Hematopoietic multipotent progenitor cell (in vitro differentiated cells): ENCODE measurements at regions not wholly inside any gene's neighbourhood (a gene's known extent, or its start where the extent isn't known, plus 50 kb on each side); places are given as distances from the start of the nearest gene placed in this dataset.
"Not testable (repeated sequence)": the region's sequence is repeated elsewhere in the genome, so short reads cannot be mapped to it uniquely, and the experiment has no call there.

ENCODE experiments used
- DNase-seq, 3 donors: peaks; one replicate each; pipeline ENCODE4 v3.0.0-alpha.2; 2011 to 2015; ENCODE audit warnings: low read depth in 2 of 3, low spot score in 2 of 3

GRCh38 chr7:150096213-150096994, 222.6 kb downstream of the ATP6V0E2 start:
- peak in 1 of 3 donors; percentile 48 for DNase-seq

GRCh38 chr7:150098592-150098991, 224.6 kb upstream of the LRRC61 start:
- not testable (repeated sequence) for DNase-seq

- not testable (repeated sequence) for DNase-seq
Measured at GRCh38 chr7:150101282-150101681, 221.9 kb upstream of the LRRC61 start.

- DNase-seq, result not testable (repeated sequence)
Measured at GRCh38 chr7:150107283-150107682, 215.9 kb upstream of the LRRC61 start.

- DNase-seq, result peak in 1 of 3 donors; percentile 6
Measured at GRCh38 chr7:150110375-150110820, 212.8 kb upstream of the LRRC61 start.

GRCh38 chr7:150110882-150111281, 212.3 kb upstream of the LRRC61 start:
- not testable (repeated sequence) for DNase-seq

GRCh38 chr7:150111373-150112139, 211.6 kb upstream of the LRRC61 start:
- DNase-seq, result not testable (repeated sequence)

- DNase-seq, result not testable (repeated sequence)
Measured at GRCh38 chr7:150113301-150113700, 209.9 kb upstream of the LRRC61 start.

- DNase-seq, result not testable (repeated sequence)
Measured at GRCh38 chr7:150114591-150114990, 208.6 kb upstream of the LRRC61 start.

- not testable (repeated sequence) for DNase-seq
Measured at GRCh38 chr7:150119966-150120365, 203.2 kb upstream of the LRRC61 start.

- DNase-seq, result not testable (repeated sequence)
Measured at GRCh38 chr7:150125831-150126230, 197.3 kb upstream of the LRRC61 start.

- DNase-seq, result not testable (repeated sequence)
Measured at GRCh38 chr7:150134451-150134850, 188.7 kb upstream of the LRRC61 start.

GRCh38 chr7:150135620-150136190, 187.4 kb upstream of the LRRC61 start:
- DNase-seq, result not testable (repeated sequence)

GRCh38 chr7:150139840-150140239, 183.3 kb upstream of the LRRC61 start:
- DNase-seq, result not testable (repeated sequence)

- not testable (repeated sequence) for DNase-seq
Measured at GRCh38 chr7:150141525-150142345, 181.4 kb upstream of the LRRC61 start.

- DNase-seq, result not testable (repeated sequence)
Measured at GRCh38 chr7:150146124-150146523, 177.0 kb upstream of the LRRC61 start.

GRCh38 chr7:150147524-150147923, 175.6 kb upstream of the LRRC61 start:
- not testable (repeated sequence) for DNase-seq

- not testable (repeated sequence) for DNase-seq
Measured at GRCh38 chr7:150156015-150156414, 167.1 kb upstream of the LRRC61 start.

- not testable (repeated sequence) for DNase-seq
Measured at GRCh38 chr7:150158696-150159095, 164.5 kb upstream of the LRRC61 start.

- DNase-seq, result not testable (repeated sequence)
Measured at GRCh38 chr7:150169515-150169914, 153.6 kb upstream of the LRRC61 start.
